K562 (cell line): ENCODE measurements at regions not wholly inside any gene's neighbourhood (a gene's known extent, or its start where the extent isn't known, plus 50 kb on each side); places are given as distances from the start of the nearest gene placed in this dataset.

Experiments used
- HDGF ChIP-seq: fragments of 450-650 bp; IDR thresholded peaks from 2 replicates; pipeline ENCODE4 v1.6.1; 2016
- POLR2A ChIP-seq: fragments of 450-650 bp; conservative IDR thresholded peaks from 2 replicates; pipeline ENCODE4 v1.6.1; 2016
- ZNF24 ChIP-seq: fragments of 450-650 bp; IDR thresholded peaks from 2 replicates; pipeline ENCODE4 v1.6.1; 2016
- TF ChIP-seq, protein P1 (sequence below), 3 experiments: IDR thresholded peaks in 2 of 3; conservative IDR thresholded peaks in 1 of 3; 2 replicates each; pipeline ENCODE4 v1.5.1; 2011 to 2012; ENCODE audit warnings: low read length in 3 of 3, mild to moderate bottlenecking in 3 of 3, control low read depth in 2 of 3, improper control_type of control experiment in 1 of 3, inconsistent platforms in 1 of 3, low read depth in 1 of 3, mixed read lengths in 1 of 3, moderate library complexity in 1 of 3; ENCODE audit not compliant: insufficient read depth in 2 of 3

DNA sequence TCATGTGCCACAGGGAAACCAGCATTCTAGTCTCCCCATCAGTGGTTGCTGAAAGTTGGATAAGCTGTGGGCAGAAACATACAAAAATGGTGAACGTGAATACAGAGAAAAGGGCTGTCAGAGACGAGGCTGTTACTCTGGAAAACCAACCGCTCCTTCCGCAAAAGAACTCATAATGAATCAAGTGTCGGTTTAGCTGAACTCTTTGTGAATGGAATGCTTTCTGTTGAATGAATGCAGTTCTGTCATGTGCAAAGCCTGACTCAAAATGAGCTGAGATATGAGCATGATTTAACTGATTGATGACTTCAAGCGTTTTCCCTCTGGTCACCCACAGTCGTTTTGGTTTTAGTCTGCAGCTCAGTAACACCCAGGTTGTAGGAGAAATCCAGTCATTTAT is 298.3 kb downstream of the ETS1 start:
- TF ChIP-seq HDGF (no peak), ZNF24 (no peak), POLR2A (no peak)
- TF ChIP-seq, protein P1, sequence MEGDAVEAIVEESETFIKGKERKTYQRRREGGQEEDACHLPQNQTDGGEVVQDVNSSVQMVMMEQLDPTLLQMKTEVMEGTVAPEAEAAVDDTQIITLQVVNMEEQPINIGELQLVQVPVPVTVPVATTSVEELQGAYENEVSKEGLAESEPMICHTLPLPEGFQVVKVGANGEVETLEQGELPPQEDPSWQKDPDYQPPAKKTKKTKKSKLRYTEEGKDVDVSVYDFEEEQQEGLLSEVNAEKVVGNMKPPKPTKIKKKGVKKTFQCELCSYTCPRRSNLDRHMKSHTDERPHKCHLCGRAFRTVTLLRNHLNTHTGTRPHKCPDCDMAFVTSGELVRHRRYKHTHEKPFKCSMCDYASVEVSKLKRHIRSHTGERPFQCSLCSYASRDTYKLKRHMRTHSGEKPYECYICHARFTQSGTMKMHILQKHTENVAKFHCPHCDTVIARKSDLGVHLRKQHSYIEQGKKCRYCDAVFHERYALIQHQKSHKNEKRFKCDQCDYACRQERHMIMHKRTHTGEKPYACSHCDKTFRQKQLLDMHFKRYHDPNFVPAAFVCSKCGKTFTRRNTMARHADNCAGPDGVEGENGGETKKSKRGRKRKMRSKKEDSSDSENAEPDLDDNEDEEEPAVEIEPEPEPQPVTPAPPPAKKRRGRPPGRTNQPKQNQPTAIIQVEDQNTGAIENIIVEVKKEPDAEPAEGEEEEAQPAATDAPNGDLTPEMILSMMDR (IDR thresholded peaks at IDR 0.05 in 2 of 3, conservative IDR thresholded peaks at IDR 0.05 in 1 of 3; ENCODE audit: insufficient read depth in 2 of 3, low read depth in 1 of 3, low read length in 3 of 3), result no peak
